NCI-H510A (cell line): ENCODE measurements at regions not wholly inside any gene's neighbourhood (a gene's known extent, or its start where the extent isn't known, plus 50 kb on each side); places are given as distances from the start of the nearest gene placed in this dataset.
"Not testable (repeated sequence)": the region's sequence is repeated elsewhere in the genome, so short reads cannot be mapped to it uniquely, and the experiment has no call there.

Experiments used
- DNase-seq: peaks from one replicate; lab custom pipeline; 2025; lab: John Stamatoyannopoulos, UW

GRCh38 chr21:36247316-36248010 is 72.5 kb upstream of the MORC3 start:
- DNase-seq: no peak

GRCh38 chr21:36249576-36250422 is 70.2 kb upstream of the MORC3 start:
- DNase-seq: no peak

GRCh38 chr21:36250423-36251075 is 69.4 kb upstream of the MORC3 start:
- no peak for DNase-seq

GRCh38 chr21:36254106-36254941 is 65.7 kb upstream of the MORC3 start:
- DNase-seq: no peak

GRCh38 chr21:36255663-36256062 is 64.3 kb upstream of the MORC3 start:
- no peak for DNase-seq

DNA sequence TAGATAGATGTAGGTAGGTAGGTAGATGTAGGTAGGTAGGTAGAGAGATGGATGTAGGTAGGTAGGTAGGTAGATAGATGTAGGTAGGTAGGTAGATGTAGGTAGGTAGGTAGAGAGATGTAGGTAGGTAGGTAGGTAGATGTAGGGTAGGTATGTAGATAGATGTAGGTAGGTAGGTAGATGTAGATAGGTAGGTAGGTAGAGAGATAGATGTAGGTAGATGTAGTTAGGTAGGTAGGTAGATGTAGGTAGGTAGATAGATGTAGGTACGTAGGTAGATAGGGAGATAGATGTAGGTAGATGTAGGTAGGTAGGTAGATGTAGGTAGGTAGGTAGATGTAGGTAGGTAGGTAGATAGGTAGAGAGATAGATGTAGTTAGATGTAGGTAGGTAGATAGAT is 62.3 kb upstream of the MORC3 start:
- DNase-seq: no peak

DNA sequence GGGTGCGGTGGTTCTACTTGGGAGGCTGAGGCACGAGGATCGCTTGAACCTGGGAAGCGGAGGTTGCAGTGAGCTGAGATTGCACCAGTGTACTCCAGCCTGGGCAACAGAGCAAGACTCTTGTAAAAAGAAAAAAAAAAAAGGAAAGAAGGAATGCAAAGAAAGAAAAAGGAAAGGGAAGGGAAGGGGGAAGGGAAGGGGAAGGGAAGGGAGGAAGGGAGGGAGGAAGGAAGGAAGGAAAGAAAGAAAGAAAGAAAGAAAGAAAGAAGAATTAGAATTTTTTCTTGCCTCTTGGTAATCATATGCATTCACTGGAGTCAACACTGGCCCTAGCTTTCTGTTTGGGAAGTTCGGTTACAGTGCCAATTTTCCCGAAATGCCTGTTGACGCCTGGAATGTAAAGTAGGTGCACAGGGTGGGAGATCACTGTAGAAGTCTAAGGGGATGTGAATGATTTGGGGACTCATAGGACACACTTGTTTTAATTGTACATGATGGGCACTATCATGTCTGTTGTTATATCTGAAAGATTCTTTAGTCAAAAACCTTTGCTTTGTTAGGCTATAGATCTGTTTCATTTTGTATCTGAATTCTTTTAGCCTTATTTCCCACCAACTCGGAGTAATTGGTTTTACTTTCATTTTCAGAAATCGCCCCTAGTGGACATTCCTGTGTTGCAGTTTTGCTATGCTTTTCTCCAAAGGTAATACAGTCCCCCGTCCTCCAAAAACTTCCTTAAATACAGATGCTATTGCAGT is 59.8 kb upstream of the MORC3 start:
- DNase-seq: peak; percentile 10

DNA sequence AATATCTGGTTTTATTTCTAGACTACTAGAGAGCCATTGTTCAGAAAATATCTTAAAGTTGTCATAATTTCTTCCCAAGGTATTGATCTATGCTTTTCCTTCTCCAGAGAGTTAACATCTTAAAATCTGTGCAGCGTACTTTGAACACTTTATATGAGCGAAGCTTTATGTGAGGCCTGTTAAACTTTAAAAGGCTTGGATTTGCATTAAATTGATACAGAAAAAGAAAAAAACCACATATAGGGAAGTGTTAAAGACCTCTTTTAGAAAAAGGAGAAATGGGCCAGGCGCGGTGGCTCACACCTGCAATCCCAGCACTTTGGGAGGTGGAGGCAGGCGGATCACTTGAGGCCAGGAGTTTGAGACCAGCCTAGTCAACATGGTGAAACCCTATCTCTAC is 59.2 kb upstream of the MORC3 start:
- DNase-seq: no peak

GRCh38 chr21:36261459-36261858 is 58.5 kb upstream of the MORC3 start:
- no peak for DNase-seq

GRCh38 chr21:36263797-36264196 is 56.2 kb upstream of the MORC3 start:
- no peak for DNase-seq

- no peak for DNase-seq
Measured at GRCh38 chr21:36265431-36265830, 54.6 kb upstream of the MORC3 start.

GRCh38 chr21:36267828-36268227 is 52.2 kb upstream of the MORC3 start:
- DNase-seq: not testable (repeated sequence)

GRCh38 chr21:36268264-36268663 is 51.7 kb upstream of the MORC3 start:
- not testable (repeated sequence) for DNase-seq
